H1 (cell line): ENCODE measurements at regions not wholly inside any gene's neighbourhood (a gene's known extent, or its start where the extent isn't known, plus 50 kb on each side); places are given as distances from the start of the nearest gene placed in this dataset.

ENCODE experiments used
- CTCF ChIA-PET: fragments of 300-600 bp; sonication (Branson Sonifier 250); formaldehyde crosslinking; loops from one replicate; lab custom pipeline; 2021; ENCODE audit not compliant: partially characterized antibody; lab: Charles Lee
- POLR2A ChIA-PET: fragments of 300-600 bp; sonication (Branson Sonifier 250); formaldehyde crosslinking; loops from one replicate; lab custom pipeline; 2021; ENCODE audit warnings: inconsistent platforms; ENCODE audit not compliant: partially characterized antibody; lab: Charles Lee
- DNase-seq, 2 experiments: peaks; one replicate each; pipeline versions ENCODE4 v3.0.0 to v3.0.0-alpha.2; 2010 to 2022; ENCODE audit warnings: low spot score in 2 of 2, low read depth in 1 of 2, mixed read lengths in 1 of 2
- FAIRE-seq: peaks from 2 replicates; lab custom pipeline; 2011; peaks lifted over from hg19 to GRCh38; lab: Jason Lieb, UNC
- H2AFZ ChIP-seq: 2 replicates; pipeline ENCODE4 v1.8.1; 2012; ENCODE audit warnings: low read length, inconsistent platforms
- H2AK5ac ChIP-seq: 2 replicates; pipeline ENCODE4 v1.6.1; 2013; ENCODE audit warnings: low read depth, low read length
- H2BK120ac ChIP-seq: replicated peaks from 2 replicates; pipeline ENCODE3; 2013; ENCODE audit warnings: low read depth, low read length, inconsistent platforms
- H2BK12ac ChIP-seq: 2 replicates; pipeline ENCODE4 v1.6.1; 2013; ENCODE audit warnings: low read depth, low read length
- H2BK15ac ChIP-seq: 2 replicates; pipeline ENCODE4 v1.6.1; 2013; ENCODE audit warnings: low read length
- H2BK20ac ChIP-seq: 2 replicates; pipeline ENCODE4 v1.6.1; 2013; ENCODE audit warnings: low read length
- H2BK5ac ChIP-seq: 2 replicates; pipeline ENCODE4 v1.6.1; 2013; ENCODE audit warnings: low read depth, low read length
- H3K14ac ChIP-seq: 2 replicates; pipeline ENCODE4 v1.6.1; 2013; ENCODE audit warnings: inconsistent platforms; ENCODE audit not compliant: insufficient read length
- H3K18ac ChIP-seq: 2 replicates; pipeline ENCODE4 v1.6.1; 2013; ENCODE audit warnings: low read length; ENCODE audit errors: extremely low read depth
- H3K23ac ChIP-seq: 2 replicates; pipeline ENCODE4 v1.6.1; 2013; ENCODE audit warnings: inconsistent platforms; ENCODE audit not compliant: insufficient read length
- H3K23me2 ChIP-seq: 2 replicates; pipeline ENCODE4 v1.6.1; 2013; ENCODE audit warnings: low read depth, low read length
- H3K27ac ChIP-seq: 2 replicates; pipeline ENCODE4 v1.6.1; 2011; ENCODE audit warnings: low read depth, low read length, inconsistent platforms
- H3K27me3 ChIP-seq, 4 experiments: replicated peaks in 1 of 4; 1 replicate in 1 of 4; 2 replicates in 3 of 4; pipeline versions ENCODE4 v1.6.1 to v1.8.1; 2011 to 2013; ENCODE audit warnings: low read length in 3 of 4, mild to moderate bottlenecking in 3 of 4, inconsistent platforms in 2 of 4, mixed read lengths in 2 of 4, moderate library complexity in 1 of 4; ENCODE audit not compliant: control insufficient read depth in 3 of 4, insufficient read depth in 3 of 4; ENCODE audit errors: extremely low read depth in 1 of 4
- H3K36me3 ChIP-seq, 4 experiments: 2 replicates each; pipeline versions ENCODE4 v1.6.1 to v1.8.1; 2011 to 2013; ENCODE audit warnings: mild to moderate bottlenecking in 4 of 4, low read length in 3 of 4, moderate library complexity in 2 of 4, control low read depth in 1 of 4, inconsistent platforms in 1 of 4; ENCODE audit not compliant: insufficient read depth in 4 of 4, control insufficient read depth in 2 of 4
- H3K4ac ChIP-seq: replicated peaks from 2 replicates; pipeline ENCODE3; 2013; ENCODE audit warnings: low read length, low read depth, mixed read lengths, inconsistent platforms; ENCODE audit not compliant: insufficient read length
- H3K4me1 ChIP-seq, 4 experiments: replicated peaks in 1 of 4; 1 replicate in 1 of 4; 2 replicates in 3 of 4; pipeline versions ENCODE4 v1.6.1 to v1.8.1; 2011 to 2013; ENCODE audit warnings: low read length in 3 of 4, inconsistent platforms in 2 of 4, mixed read lengths in 1 of 4; ENCODE audit not compliant: insufficient read depth in 4 of 4, control insufficient read depth in 3 of 4
- H3K4me2 ChIP-seq, 2 experiments: 2 replicates each; pipeline versions ENCODE4 v1.6.1 to v1.8.1; 2011 to 2013; ENCODE audit warnings: low read depth in 2 of 2, low read length in 2 of 2, control low read depth in 1 of 2, inconsistent platforms in 1 of 2, mild to moderate bottlenecking in 1 of 2; ENCODE audit not compliant: insufficient read depth in 1 of 2
- H3K4me3 ChIP-seq, 4 experiments: fragments of 200-600, 300-600 bp in 1 of 4; sonication (generic), shearing (Covaris generic), sonication (Bioruptor Twin) in 1 of 4; 2 replicates each; pipeline versions ENCODE4 v1.5.1 to v1.8.1; 2011 to 2016; ENCODE audit warnings: low read length in 4 of 4, low read depth in 3 of 4, control low read depth in 2 of 4, inconsistent platforms in 2 of 4, mild to moderate bottlenecking in 2 of 4, mixed read lengths in 1 of 4, moderate library complexity in 1 of 4; ENCODE audit not compliant: insufficient read depth in 2 of 4; ENCODE audit errors: extremely low read depth in 1 of 4
- H3K56ac ChIP-seq: replicated peaks from 2 replicates; pipeline ENCODE3; 2013; ENCODE audit warnings: low read depth, mild to moderate bottlenecking, mixed read lengths, low read length, inconsistent platforms; ENCODE audit not compliant: insufficient read length
- H3K79me1 ChIP-seq: 2 replicates; pipeline ENCODE4 v1.6.1; 2013; ENCODE audit warnings: low read depth, low read length, control low read depth
- H3K79me2 ChIP-seq, 2 experiments: 2 replicates each; pipeline versions ENCODE4 v1.6.1 to v1.8.1; 2012 to 2013; ENCODE audit warnings: low read length in 2 of 2, mild to moderate bottlenecking in 2 of 2, inconsistent platforms in 1 of 2; ENCODE audit not compliant: insufficient read depth in 2 of 2, control insufficient read depth in 1 of 2
- H3K9ac ChIP-seq, 4 experiments: replicated peaks in 1 of 4; 1 replicate in 1 of 4; 2 replicates in 3 of 4; pipeline versions ENCODE4 v1.6.1 to v1.8.1; 2011 to 2013; ENCODE audit warnings: low read depth in 3 of 4, low read length in 3 of 4, control low read depth in 2 of 4, mild to moderate bottlenecking in 2 of 4, moderate library complexity in 2 of 4, inconsistent platforms in 1 of 4; ENCODE audit errors: extremely low read depth in 1 of 4
- H3K9me3 ChIP-seq, 2 experiments: 2 replicates each; pipeline versions ENCODE4 v1.6.1 to v1.8.1; 2012 to 2013; ENCODE audit warnings: mild to moderate bottlenecking in 2 of 2, moderate library complexity in 2 of 2, control low read depth in 1 of 2, inconsistent platforms in 1 of 2, low read depth in 1 of 2, low read length in 1 of 2, mixed read lengths in 1 of 2; ENCODE audit not compliant: insufficient read depth in 2 of 2
- H4K20me1 ChIP-seq, 2 experiments: replicated peaks in 1 of 2; 2 replicates each; pipeline versions ENCODE3 to v1.8.1; 2011 to 2013; ENCODE audit warnings: inconsistent platforms in 2 of 2, low read length in 2 of 2, mild to moderate bottlenecking in 1 of 2; ENCODE audit not compliant: insufficient read depth in 2 of 2, control insufficient read depth in 1 of 2
- H4K5ac ChIP-seq: 2 replicates; pipeline ENCODE4 v1.6.1; 2013; ENCODE audit warnings: low read length, low read depth, mixed read lengths, inconsistent platforms; ENCODE audit not compliant: insufficient read length
- H4K8ac ChIP-seq: 2 replicates; pipeline ENCODE4 v1.8.0; 2013; ENCODE audit warnings: mild to moderate bottlenecking, moderate library complexity, low read length, inconsistent platforms; ENCODE audit not compliant: insufficient read depth; ENCODE audit errors: extremely low read depth
- H4K91ac ChIP-seq: replicated peaks from 2 replicates; pipeline ENCODE3; 2013; ENCODE audit warnings: low read length, mixed read lengths, inconsistent platforms; ENCODE audit not compliant: insufficient read length
- CREB1 ChIP-seq: IDR thresholded peaks from 2 replicates; pipeline ENCODE4 v1.6.1; 2012; ENCODE audit warnings: inconsistent platforms
- WGBS, 2 experiments: shearing (Covaris generic) in 1 of 2; methylation state at CpG; one replicate each; pipeline versions ENCODE4 v1.1.6 to v1.1.7; 2013 to 2015; ENCODE audit warnings: low lambda C conversion rate in 2 of 2, mixed read lengths in 2 of 2, inconsistent platforms in 1 of 2, low coverage in 1 of 2, missing lambda C conversion rate in 1 of 2; ENCODE audit not compliant: insufficient replicate concordance in 2 of 2, insufficient coverage in 1 of 2, insufficient read length in 1 of 2; ENCODE audit errors: extremely low coverage in 1 of 2, missing lambda C conversion rate in 1 of 2; 5-methylcytosine and 5-hydroxymethylcytosine counted together

DNA sequence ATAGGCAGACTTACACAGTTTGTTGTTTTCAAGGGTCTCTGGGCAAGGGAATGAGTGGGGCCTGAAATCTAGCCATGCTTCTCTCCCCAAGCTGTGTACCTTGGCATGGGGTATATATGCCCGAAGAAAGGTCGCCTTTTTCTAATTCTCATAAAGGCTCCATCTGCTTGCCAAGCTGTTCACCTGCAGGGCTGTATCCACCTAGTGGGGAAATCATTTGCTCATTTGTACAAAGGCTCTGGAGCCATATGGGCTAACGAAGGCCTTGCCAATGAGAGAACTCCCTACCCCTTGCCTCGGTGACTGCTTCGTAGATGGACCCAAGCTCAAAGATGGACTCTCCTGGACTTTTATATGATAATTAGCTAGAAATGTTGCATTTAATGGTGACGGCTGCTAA lies 1097.0 kb downstream of the PDHA2 start:
- ChIA-PET POLR2A (no interaction called here), CTCF (interaction anchor here (0.9 to 1.4 kb wide), 2 partner anchors 11 to 786 kb away, joined by 3 to 5 read pairs; no protein-coding TSS in a partner anchor)
- H2AFZ ChIP-seq = 0 out of 2 replicates have a peak overlapping the region, but pooled peaks have one; percentile 53

More for the DNA sequence above, 1097.0 kb downstream of the PDHA2 start:
- Histone ChIP-seq H3K9ac (no peak overlapping the region), H2BK15ac (no peak overlapping the region), H3K56ac (no peak overlapping the region), H2BK12ac (no peak overlapping the region), H4K8ac (no peak overlapping the region), H3K4me1 (no peaks in the 10 kb centered on the region), H2BK120ac (no peak overlapping the region), H2AK5ac (no peak overlapping the region), H3K4ac (no peak overlapping the region), H3K23ac (no peak overlapping the region), H3K27me3 (no peaks in the 10 kb centered on the region), H3K18ac (no peak overlapping the region), H3K36me3 (no peaks in the 10 kb centered on the region), H3K27ac (no peak overlapping the region), H2BK5ac (no peak overlapping the region)
- WGBS, 2 experiments = 89% methylated on average over 6 of the region's 6 CpGs; no CpG with 5 or more reads in 1 of the 2 experiments
- DNase-seq (no peak), FAIRE-seq (no peak)
- no peak for TF ChIP-seq CREB1
- TF ChIP-seq, all 59 proteins: peak for 0
- H3K9me3 ChIP-seq = no peaks in the 10 kb centered on the region
- H4K5ac ChIP-seq = no peak overlapping the region
- no peak overlapping the region for H4K91ac ChIP-seq
- H4K20me1 ChIP-seq = no peaks in the 10 kb centered on the region
- H3K23me2 ChIP-seq = no peaks in the 10 kb centered on the region
- no peaks in the 10 kb centered on the region for H3K79me2 ChIP-seq
- H3K79me1 ChIP-seq = no peaks in the 10 kb centered on the region
- no peak overlapping the region for H2BK20ac ChIP-seq
- no peak overlapping the region for H3K4me2 ChIP-seq
- no peak overlapping the region for H3K4me3 ChIP-seq
- no peak overlapping the region for H3K14ac ChIP-seq
